ENCODE measurements at regions not wholly inside any gene's neighbourhood (a gene's known extent, or its start where the extent isn't known, plus 50 kb on each side); places are given as distances from the start of the nearest gene placed in this dataset.

- no peak for TF ChIP-seq POLR2AphosphoS5 (IDR thresholded peaks at IDR 0.05)
- TF ChIP-seq CTCF (IDR thresholded peaks at IDR 0.05 in 8 of 11, conservative IDR thresholded peaks at IDR 0.05 in 3 of 11): no peak
- no peak for TF ChIP-seq POLR2A (IDR thresholded peaks at IDR 0.05)
Observed at GRCh38 chr1:30446508-30446907, 276.9 kb downstream of the MATN1 start.

Data from spleen (tissue), 7 donors.